ENCODE measurements at regions not wholly inside any gene's neighbourhood (a gene's known extent, or its start where the extent isn't known, plus 50 kb on each side); places are given as distances from the start of the nearest gene placed in this dataset.

GRCh38 chr7:18330548-18330947, 165.0 kb upstream of the HDAC9 start:
- intact Hi-C loops (cut with DNase I), result no loop called here
- Histone ChIP-seq H3K4me3 (no peak overlapping the region), H3K4me1 (ENCODE audit: insufficient read depth) (no peaks in the 10 kb centered on the region), H3K27ac (no peak overlapping the region), H3K27me3 (no peaks in the 10 kb centered on the region), H3K36me3 (no peaks in the 10 kb centered on the region), H3K9me3 (no peaks in the 10 kb centered on the region)
- no peak for TF ChIP-seq EP300 (IDR thresholded peaks at IDR 0.05)
- TF ChIP-seq, protein P1, sequence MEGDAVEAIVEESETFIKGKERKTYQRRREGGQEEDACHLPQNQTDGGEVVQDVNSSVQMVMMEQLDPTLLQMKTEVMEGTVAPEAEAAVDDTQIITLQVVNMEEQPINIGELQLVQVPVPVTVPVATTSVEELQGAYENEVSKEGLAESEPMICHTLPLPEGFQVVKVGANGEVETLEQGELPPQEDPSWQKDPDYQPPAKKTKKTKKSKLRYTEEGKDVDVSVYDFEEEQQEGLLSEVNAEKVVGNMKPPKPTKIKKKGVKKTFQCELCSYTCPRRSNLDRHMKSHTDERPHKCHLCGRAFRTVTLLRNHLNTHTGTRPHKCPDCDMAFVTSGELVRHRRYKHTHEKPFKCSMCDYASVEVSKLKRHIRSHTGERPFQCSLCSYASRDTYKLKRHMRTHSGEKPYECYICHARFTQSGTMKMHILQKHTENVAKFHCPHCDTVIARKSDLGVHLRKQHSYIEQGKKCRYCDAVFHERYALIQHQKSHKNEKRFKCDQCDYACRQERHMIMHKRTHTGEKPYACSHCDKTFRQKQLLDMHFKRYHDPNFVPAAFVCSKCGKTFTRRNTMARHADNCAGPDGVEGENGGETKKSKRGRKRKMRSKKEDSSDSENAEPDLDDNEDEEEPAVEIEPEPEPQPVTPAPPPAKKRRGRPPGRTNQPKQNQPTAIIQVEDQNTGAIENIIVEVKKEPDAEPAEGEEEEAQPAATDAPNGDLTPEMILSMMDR (IDR thresholded peaks at IDR 0.05), result no peak
- no peak for TF ChIP-seq POLR2A (IDR thresholded peaks at IDR 0.05)
- no peak for DNase-seq

- no peak for DNase-seq
- no peaks in the 10 kb centered on the region for H3K9me3 ChIP-seq
- WGBS, 3 donors, result 70 to 75% (median 71%) methylated on average over 2 of the region's 2 CpGs
- no peaks in the 10 kb centered on the region for H3K4me1 ChIP-seq (ENCODE audit: insufficient read depth)
- intact Hi-C loops (cut with DNase I), result no loop called here
- TF ChIP-seq, protein P1 (IDR thresholded peaks at IDR 0.05), result no peak
- TF ChIP-seq POLR2A (IDR thresholded peaks at IDR 0.05), result no peak
- no peak for TF ChIP-seq EP300 (IDR thresholded peaks at IDR 0.05)
- no peak overlapping the region for H3K27ac ChIP-seq
- no peaks in the 10 kb centered on the region for H3K27me3 ChIP-seq
- no peak overlapping the region for H3K4me3 ChIP-seq
- H3K36me3 ChIP-seq, result no peaks in the 10 kb centered on the region
These were observed 158.9 kb upstream of the HDAC9 start for GRCh38 chr7:18336626-18337025.

- WGBS, 3 donors, result 84 to 88% (median 85%) methylated on average over 5 of the region's 5 CpGs
- no peaks in the 10 kb centered on the region for H3K36me3 ChIP-seq
- TF ChIP-seq, protein P1 (IDR thresholded peaks at IDR 0.05), result no peak
- TF ChIP-seq POLR2A (IDR thresholded peaks at IDR 0.05) (no peak), EP300 (IDR thresholded peaks at IDR 0.05) (no peak)
- H3K27me3 ChIP-seq, result no peaks in the 10 kb centered on the region
- no peaks in the 10 kb centered on the region for H3K4me1 ChIP-seq (ENCODE audit: insufficient read depth)
- H3K4me3 ChIP-seq, result no peak overlapping the region
- no peak for DNase-seq
- no peaks in the 10 kb centered on the region for H3K9me3 ChIP-seq
- intact Hi-C loops (cut with DNase I), result no loop called here
- H3K27ac ChIP-seq, result no peak overlapping the region
These were observed 158.3 kb upstream of the HDAC9 start for GRCh38 chr7:18337048-18337809.

- intact Hi-C loops (cut with DNase I), result no loop called here
- no peaks in the 10 kb centered on the region for H3K36me3 ChIP-seq
- 90 to 94% (median 93%) methylated on average over 3 of the region's 3 CpGs for WGBS, 3 donors
- no peaks in the 10 kb centered on the region for H3K9me3 ChIP-seq
- DNase-seq, result no peak
- no peaks in the 10 kb centered on the region for H3K27me3 ChIP-seq
- TF ChIP-seq EP300 (IDR thresholded peaks at IDR 0.05) (no peak), POLR2A (IDR thresholded peaks at IDR 0.05) (no peak)
- TF ChIP-seq, protein P1 (IDR thresholded peaks at IDR 0.05), result no peak
- H3K4me3 ChIP-seq, result no peak overlapping the region
- H3K27ac ChIP-seq, result no peak overlapping the region
- no peaks in the 10 kb centered on the region for H3K4me1 ChIP-seq (ENCODE audit: insufficient read depth)
These were observed 156.5 kb upstream of the HDAC9 start for GRCh38 chr7:18338910-18339523.
